ENCODE measurements at regions not wholly inside any gene's neighbourhood (a gene's known extent, or its start where the extent isn't known, plus 50 kb on each side); places are given as distances from the start of the nearest gene placed in this dataset.
A peak's percentile ranks its signal among the peaks of the same experiment; 100 is the strongest.

- DNase-seq (ENCODE audit: low read depth in 2 of 2) = peak in 1 of 2 donors; percentile 34
Measured at GRCh38 chr6:134374491-134375219, 56.7 kb upstream of the SGK1 start.

GRCh38 chr6:134373993-134374392, 56.1 kb upstream of the SGK1 start:
- DNase-seq (ENCODE audit: low read depth in 2 of 2) = no peak

- DNase-seq (ENCODE audit: low read depth in 2 of 2) = peak; percentile 18 to 91
Measured at GRCh38 chr6:134373282-134373922, 55.5 kb upstream of the SGK1 start.

GRCh38 chr6:134372603-134373281, 54.8 kb upstream of the SGK1 start:
- DNase-seq (ENCODE audit: low read depth in 2 of 2) = peak in 1 of 2 donors; percentile 33

GRCh38 chr6:134368670-134369069, 50.8 kb upstream of the SGK1 start:
- DNase-seq (ENCODE audit: low read depth in 2 of 2) = no peak
